ENCODE measurements at regions not wholly inside any gene's neighbourhood (a gene's known extent, or its start where the extent isn't known, plus 50 kb on each side); places are given as distances from the start of the nearest gene placed in this dataset.

GRCh38 chr1:34330061-34330460 is 153.4 kb downstream of the C1orf94 start:
- no peak for DNase-seq (ENCODE audit: low spot score)

- DNase-seq (ENCODE audit: low spot score): no peak
These were observed 154.6 kb downstream of the C1orf94 start for GRCh38 chr1:34331020-34331926.

- DNase-seq (ENCODE audit: low spot score): no peak
These were observed 156.3 kb downstream of the C1orf94 start for GRCh38 chr1:34332996-34333395.

- DNase-seq (ENCODE audit: low spot score): no peak
These were observed 162.2 kb downstream of the C1orf94 start for GRCh38 chr1:34338871-34339270.

- DNase-seq (ENCODE audit: low spot score): no peak
These were observed 165.2 kb downstream of the C1orf94 start for GRCh38 chr1:34341896-34342295.

GRCh38 chr1:34342334-34342733 is 165.6 kb downstream of the C1orf94 start:
- DNase-seq (ENCODE audit: low spot score): no peak

- no peak for DNase-seq (ENCODE audit: low spot score)
These were observed 169.4 kb downstream of the C1orf94 start for GRCh38 chr1:34346128-34346527.

- no peak for DNase-seq (ENCODE audit: low spot score)
These were observed 176.7 kb downstream of the C1orf94 start for GRCh38 chr1:34353409-34353808.

GRCh38 chr1:34354367-34354766 is 177.7 kb downstream of the C1orf94 start:
- no peak for DNase-seq (ENCODE audit: low spot score)

- DNase-seq (ENCODE audit: low spot score): no peak
These were observed 180.1 kb downstream of the C1orf94 start for GRCh38 chr1:34356853-34357252.

- DNase-seq (ENCODE audit: low spot score): no peak
These were observed 181.9 kb downstream of the C1orf94 start for GRCh38 chr1:34358636-34359035.

GRCh38 chr1:34359411-34359810 is 182.7 kb downstream of the C1orf94 start:
- no peak for DNase-seq (ENCODE audit: low spot score)

GRCh38 chr1:34360574-34360973 is 183.9 kb downstream of the C1orf94 start:
- DNase-seq (ENCODE audit: low spot score): no peak

GRCh38 chr1:34361121-34361520 is 184.4 kb downstream of the C1orf94 start:
- no peak for DNase-seq (ENCODE audit: low spot score)

GRCh38 chr1:34361781-34362357 is 185.2 kb downstream of the C1orf94 start:
- DNase-seq (ENCODE audit: low spot score): no peak

- DNase-seq (ENCODE audit: low spot score): no peak
These were observed 186.2 kb downstream of the C1orf94 start for GRCh38 chr1:34362949-34363348.

- DNase-seq (ENCODE audit: low spot score): no peak
These were observed 186.7 kb downstream of the C1orf94 start for GRCh38 chr1:34363447-34363846.

- no peak for DNase-seq (ENCODE audit: low spot score)
These were observed 187.2 kb downstream of the C1orf94 start for GRCh38 chr1:34363915-34364314.

- DNase-seq (ENCODE audit: low spot score): no peak
These were observed 187.7 kb downstream of the C1orf94 start for GRCh38 chr1:34364376-34364775.

- no peak for DNase-seq (ENCODE audit: low spot score)
These were observed 188.6 kb downstream of the C1orf94 start for GRCh38 chr1:34365295-34365694.

GRCh38 chr1:34366875-34367624 is 190.3 kb downstream of the C1orf94 start:
- no peak for DNase-seq (ENCODE audit: low spot score)

- DNase-seq (ENCODE audit: low spot score): no peak
These were observed 191.2 kb downstream of the C1orf94 start for GRCh38 chr1:34367954-34368353.

All from LoVo (cell line).